ENCODE measurements at regions not wholly inside any gene's neighbourhood (a gene's known extent, or its start where the extent isn't known, plus 50 kb on each side); places are given as distances from the start of the nearest gene placed in this dataset.

- DNase-seq = no peak
These were observed 534.2 kb downstream of the LRFN5 start for GRCh38 chr14:42140831-42141279.

DNA sequence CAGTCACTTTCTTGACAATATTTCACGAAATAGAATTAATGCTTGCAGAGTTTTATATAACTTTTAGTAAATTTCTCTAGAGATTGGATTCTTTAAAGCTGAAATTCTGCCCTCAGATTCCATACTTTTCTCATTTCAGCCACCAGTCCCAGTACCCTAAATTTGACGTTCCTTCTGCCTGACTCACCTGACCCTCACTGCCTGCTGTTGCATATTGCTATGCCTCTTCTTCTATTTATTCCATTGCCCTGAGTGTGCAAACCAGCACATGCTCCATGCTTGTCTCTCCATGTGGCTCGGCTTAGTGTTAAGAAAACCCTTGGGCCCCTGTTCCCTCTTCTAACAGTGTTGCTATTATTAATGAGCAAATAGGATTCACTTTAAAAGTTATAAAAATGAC, 533.3 kb downstream of the LRFN5 start:
- no peak for DNase-seq

- no peak for DNase-seq
These were observed 531.7 kb downstream of the LRFN5 start for GRCh38 chr14:42138406-42138805.

- DNase-seq = no peak
These were observed 524.1 kb downstream of the LRFN5 start for GRCh38 chr14:42130815-42131214.

GRCh38 chr14:42123526-42123925, 516.9 kb downstream of the LRFN5 start:
- no peak for DNase-seq

- DNase-seq = no peak
These were observed 506.8 kb downstream of the LRFN5 start for GRCh38 chr14:42113358-42114069.

- no peak for DNase-seq
These were observed 505.4 kb downstream of the LRFN5 start for GRCh38 chr14:42112108-42112507.

GRCh38 chr14:42111355-42111754, 504.7 kb downstream of the LRFN5 start:
- DNase-seq = no peak

DNA sequence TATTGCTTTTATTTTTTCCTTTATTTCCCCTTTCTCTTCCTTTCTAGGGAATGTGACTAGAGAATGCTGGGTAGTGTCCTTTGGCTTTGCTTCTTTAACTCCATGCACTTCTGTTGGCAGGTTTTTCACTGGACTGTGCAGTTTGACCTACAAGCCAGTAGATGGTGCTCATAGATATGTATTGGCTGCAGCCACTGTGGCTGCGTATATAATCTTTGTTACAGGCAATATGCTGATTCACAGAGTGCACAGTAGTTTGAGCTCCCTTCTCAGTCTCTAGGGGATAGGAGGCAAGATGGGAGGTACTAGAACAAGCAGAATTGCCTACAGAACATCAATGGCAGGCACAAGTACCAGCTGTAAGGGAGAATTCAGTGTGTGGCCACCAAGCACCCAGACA, 503.5 kb downstream of the LRFN5 start:
- peak; percentile 31 for DNase-seq

- no peak for DNase-seq
These were observed 488.5 kb downstream of the LRFN5 start for GRCh38 chr14:42095155-42095554.

DNA sequence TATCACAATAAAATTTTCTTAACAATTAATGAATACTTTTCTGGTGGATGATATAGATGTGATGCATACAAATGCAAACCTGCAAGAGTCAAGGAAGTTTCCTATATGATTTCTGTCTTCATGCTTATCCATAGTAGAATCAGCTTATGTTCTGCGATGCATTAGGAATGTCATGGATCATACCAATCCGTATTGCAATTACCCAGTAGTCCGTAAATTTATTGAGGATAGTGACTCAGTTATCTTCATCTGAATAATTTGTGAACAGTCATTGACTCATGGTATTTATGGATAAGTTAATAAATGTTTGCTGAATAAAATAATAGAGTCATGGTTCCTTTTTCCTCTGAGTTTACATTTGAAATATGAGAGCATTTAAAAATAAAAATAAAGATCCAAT, 483.4 kb downstream of the LRFN5 start:
- no peak for DNase-seq

- no peak for DNase-seq
These were observed 473.2 kb downstream of the LRFN5 start for GRCh38 chr14:42079911-42080310.

- no peak for DNase-seq
These were observed 471.7 kb downstream of the LRFN5 start for GRCh38 chr14:42078345-42078744.

DNA sequence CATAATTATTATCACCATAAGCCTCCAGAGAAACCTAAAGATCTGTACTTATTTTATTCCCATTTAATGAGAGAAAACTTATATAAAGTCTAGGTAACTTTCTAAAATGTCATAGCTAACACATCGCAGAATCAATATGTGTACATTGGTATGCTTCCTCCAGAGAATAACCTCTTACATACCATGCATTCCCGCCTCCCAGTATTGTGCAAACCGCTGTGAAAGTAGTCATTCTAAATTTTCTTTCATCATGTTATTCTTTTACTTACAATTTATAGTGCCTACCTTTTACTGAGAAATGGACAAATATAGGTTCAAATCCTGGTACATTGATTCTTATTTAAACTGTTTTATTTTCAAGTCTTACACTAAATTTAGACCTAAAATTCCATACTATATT, 463.4 kb downstream of the LRFN5 start:
- no peak for DNase-seq

DNA sequence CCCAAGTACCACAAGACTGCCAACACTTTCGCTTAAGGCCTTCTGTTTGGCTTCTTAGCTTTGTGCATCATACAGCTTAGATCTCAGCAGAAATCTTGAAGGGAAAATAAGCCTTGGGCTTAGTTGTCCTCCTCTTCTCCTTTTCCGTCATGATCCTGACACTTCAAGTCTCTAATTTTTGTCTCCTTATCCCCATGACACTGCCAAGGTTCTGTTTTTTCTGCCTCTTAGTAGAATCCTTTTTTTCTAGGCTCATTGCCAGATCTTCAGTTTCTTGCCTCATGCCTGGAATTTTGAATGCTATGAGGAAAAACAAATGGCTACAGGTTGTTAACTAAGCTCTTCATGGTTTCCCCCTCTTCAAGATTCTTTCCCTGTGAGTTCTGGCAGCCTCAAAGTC, 450.4 kb downstream of the LRFN5 start:
- no peak for DNase-seq

DNA sequence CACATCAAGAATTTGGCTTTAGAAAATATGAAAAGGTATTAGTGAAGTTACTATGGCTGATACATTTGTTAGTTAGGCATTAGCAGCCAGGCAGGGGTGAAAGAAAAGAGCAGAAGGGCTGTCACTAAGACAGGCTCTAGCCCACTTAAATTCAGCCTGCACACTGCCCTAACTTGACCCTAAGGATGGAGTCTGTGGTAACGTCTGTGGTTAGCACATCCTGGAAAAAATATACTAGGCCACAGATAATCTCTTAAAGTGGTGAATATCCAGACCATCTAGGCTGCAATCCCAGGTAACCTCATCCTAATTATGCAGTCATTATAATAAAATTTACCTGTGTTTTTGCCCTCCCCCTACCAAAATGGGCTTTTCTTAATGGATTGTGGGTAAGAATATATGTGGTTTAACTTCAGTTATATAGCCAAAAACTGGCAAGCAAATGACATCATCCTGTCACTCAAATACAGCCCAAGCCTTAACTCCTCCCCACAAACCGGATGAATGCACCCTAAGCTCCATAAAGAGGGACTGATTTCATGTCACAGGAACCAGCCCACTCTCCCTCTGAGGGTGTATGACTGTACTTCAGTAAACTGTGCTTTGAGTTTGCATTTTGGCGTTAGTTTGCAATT, 440.9 kb downstream of the LRFN5 start:
- DNase-seq = no peak

DNA sequence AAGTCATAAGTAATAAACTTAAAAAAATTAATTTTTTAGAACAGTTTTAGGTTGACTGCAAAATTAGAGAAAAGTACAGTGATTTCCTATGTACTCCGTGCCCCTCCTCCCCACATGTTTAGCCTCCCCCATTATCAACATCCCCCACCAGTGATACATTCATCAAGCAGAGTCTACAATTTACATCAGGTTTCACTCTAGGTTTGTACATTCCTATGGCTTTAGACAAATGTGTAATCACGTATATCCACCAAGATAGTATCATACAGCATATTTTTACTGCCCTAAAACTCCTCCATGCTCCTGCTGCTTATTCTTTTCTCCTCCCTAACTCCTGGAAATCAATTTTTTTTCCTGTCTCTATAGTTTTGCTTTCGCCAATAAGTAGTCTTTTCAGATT, 438.7 kb downstream of the LRFN5 start:
- DNase-seq = no peak

DNA sequence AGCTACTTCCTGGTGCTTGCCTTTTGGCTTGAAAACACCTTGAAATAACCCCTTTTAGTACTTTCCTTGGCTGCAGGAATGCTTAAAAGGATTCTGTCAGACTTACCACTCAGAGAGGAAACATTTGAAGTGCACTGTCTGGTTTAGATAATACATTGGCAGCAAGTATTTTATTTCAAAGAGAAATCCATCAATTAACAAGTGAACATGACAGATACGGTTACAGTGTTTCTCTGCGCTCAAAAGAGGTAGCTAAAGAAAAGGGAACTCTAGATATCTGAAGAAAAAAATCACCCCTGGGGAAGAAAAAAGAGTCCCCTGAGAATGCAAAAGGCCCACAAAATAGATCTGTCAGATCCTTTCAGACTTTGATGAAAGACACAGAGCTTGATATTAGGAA, 421.9 kb downstream of the LRFN5 start:
- no peak for DNase-seq

GRCh38 chr14:42027271-42027670, 420.6 kb downstream of the LRFN5 start:
- DNase-seq = no peak

- DNase-seq = no peak
These were observed 416.8 kb downstream of the LRFN5 start for GRCh38 chr14:42023452-42023851.

- DNase-seq = no peak
These were observed 407.6 kb downstream of the LRFN5 start for GRCh38 chr14:42014301-42014700.

DNA sequence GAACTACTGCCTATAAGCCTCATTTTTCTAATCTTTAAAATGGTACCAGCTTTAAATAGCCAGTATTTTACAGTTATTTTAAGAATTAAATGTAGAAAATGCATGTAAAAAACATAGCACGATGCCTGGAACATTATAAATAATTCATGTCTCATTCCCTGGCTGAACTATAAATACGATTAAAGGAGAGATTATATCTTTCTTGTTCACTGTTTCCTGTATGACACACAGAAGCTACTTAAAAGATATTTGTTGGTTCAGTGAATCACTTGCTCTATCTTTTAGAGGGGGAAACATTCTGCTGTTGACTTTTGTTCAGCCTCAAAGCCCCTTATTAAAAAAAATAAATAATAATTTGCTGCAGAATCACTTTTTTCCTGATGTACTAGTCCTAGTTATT, 406.9 kb downstream of the LRFN5 start:
- no peak for DNase-seq

DNA sequence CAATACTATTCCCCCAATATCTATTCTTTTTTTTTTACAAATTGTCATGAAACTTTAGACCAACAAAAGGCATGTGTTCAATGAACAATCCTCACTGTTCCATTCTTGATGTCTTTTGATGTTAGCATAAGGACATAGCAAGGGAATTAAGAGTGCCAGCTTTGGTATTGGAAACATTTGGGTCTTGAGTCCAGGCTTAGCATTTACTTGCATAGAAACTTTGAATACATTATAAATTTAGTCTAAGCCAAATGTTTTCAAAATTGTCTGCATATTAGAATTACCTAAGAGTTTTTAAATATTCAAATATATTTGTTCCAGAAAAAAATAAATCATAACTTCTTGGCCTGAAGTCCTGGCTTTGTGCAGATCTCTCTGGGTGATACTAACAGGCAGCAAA, 406.5 kb downstream of the LRFN5 start:
- no peak for DNase-seq

DNA sequence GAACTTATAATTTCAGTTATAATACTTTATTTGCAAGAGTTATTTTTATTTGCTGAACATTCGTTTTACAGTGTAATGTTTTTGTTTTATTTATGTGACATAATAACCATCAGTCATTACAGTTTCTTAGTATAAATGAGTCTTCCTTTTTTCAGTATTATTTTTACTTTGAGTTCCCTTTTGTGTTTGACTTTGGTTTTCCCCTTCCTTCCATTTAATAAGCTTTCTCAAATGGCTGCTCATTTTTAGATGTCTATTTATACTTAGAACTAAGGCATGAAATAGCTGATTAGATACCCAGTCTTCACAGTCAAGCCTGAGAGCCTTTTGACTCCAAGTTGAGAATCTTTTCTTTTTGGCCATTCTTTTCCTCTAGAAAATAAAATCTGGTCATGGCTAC, 404.5 kb downstream of the LRFN5 start:
- DNase-seq = no peak

DNA sequence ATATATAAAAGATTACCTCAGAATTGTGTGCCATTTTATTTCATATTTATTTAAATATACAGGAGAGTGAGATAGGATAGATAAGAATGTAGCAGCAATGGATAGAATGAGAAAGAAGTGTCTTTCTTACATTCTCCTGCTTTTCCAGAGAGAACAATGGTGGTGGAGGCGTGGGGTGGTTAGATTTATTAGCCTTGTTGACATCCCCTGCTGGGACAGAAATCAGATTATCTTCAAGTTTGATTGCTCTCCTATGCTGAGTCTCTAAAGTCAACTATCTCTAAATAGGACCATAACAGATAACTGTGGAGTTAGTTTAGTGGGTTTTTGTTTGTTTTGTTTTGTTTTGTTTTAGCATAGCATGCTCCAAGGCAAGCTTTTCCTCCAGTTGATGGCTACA, 397.6 kb downstream of the LRFN5 start:
- DNase-seq = no peak

Data from NCI-H524 treated with DMSO at 0.1 percent for 48 hours (cell line).